ENCODE measurements at regions not wholly inside any gene's neighbourhood (a gene's known extent, or its start where the extent isn't known, plus 50 kb on each side); places are given as distances from the start of the nearest gene placed in this dataset.
"Not testable (repeated sequence)": the region's sequence is repeated elsewhere in the genome, so short reads cannot be mapped to it uniquely, and the experiment has no call there.

- H3K36me3 Mint-ChIP-seq, result no peaks in the 10 kb centered on the region
- POLR2A ChIA-PET (ENCODE audit: partially characterized antibody), result no interaction called here
- H3K4me1 Mint-ChIP-seq, result no peaks in the 10 kb centered on the region
Observed at GRCh38 chr11:70559516-70559915, 161.2 kb downstream of the CTTN start.

GRCh38 chr11:70560621-70561020 is 162.3 kb downstream of the CTTN start:
- H3K36me3 ChIP-seq (ENCODE audit: insufficient read depth, low read length); H3K27me3 ChIP-seq (ENCODE audit: insufficient read depth, low read length); intact Hi-C loops (cut with micrococcal nuclease); H3K4me1 Mint-ChIP-seq; H3K27ac ChIP-seq (ENCODE audit: low read depth, low read length); DNase-seq; H3K27ac Mint-ChIP-seq; H3K36me3 Mint-ChIP-seq; POLR2A ChIA-PET (ENCODE audit: partially characterized antibody); H3K4me3 ChIP-seq (ENCODE audit: low read length in 2 of 2); H3K4me3 Mint-ChIP-seq; CTCF ChIA-PET (ENCODE audit: partially characterized antibody); H3K9me3 Mint-ChIP-seq; H3K4me1 ChIP-seq (ENCODE audit: insufficient read depth, low read length); H3K27me3 Mint-ChIP-seq; H3K9me3 ChIP-seq (ENCODE audit: control insufficient read depth in 1 of 2, low read length in 2 of 2): not testable (repeated sequence)

More at GRCh38 chr11:70559516-70559915, 161.2 kb downstream of the CTTN start:
- Histone ChIP-seq H3K27ac (ENCODE audit: low read depth, low read length) (no peak overlapping the region), H3K4me1 (ENCODE audit: insufficient read depth, low read length) (no peaks in the 10 kb centered on the region), H3K27me3 (ENCODE audit: insufficient read depth, low read length) (no peaks in the 10 kb centered on the region), H3K9me3 (ENCODE audit: control insufficient read depth in 1 of 2, low read length in 2 of 2) (no peaks in the 10 kb centered on the region), H3K36me3 (ENCODE audit: insufficient read depth, low read length) (no peaks in the 10 kb centered on the region), H3K4me3 (ENCODE audit: low read length in 2 of 2) (no peak overlapping the region)
- H3K27ac Mint-ChIP-seq, result no peak overlapping the region
- intact Hi-C loops (cut with micrococcal nuclease), result no loop called here
- peaks cover 0 to 7% of the 10 kb centered on the region in 2 donors for H3K27me3 Mint-ChIP-seq
- H3K4me3 Mint-ChIP-seq, result no peak overlapping the region
- H3K9me3 Mint-ChIP-seq, result peaks cover 0 to 10% (median 0%) of the 10 kb centered on the region in 8 donors
- CTCF ChIA-PET (ENCODE audit: partially characterized antibody), result no interaction called here
- DNase-seq, result no peak

- peaks cover 0 to 8% (median 0%) of the 10 kb centered on the region in 8 donors for H3K9me3 Mint-ChIP-seq
- peaks cover 4 to 15% of the 10 kb centered on the region in 2 donors for H3K27me3 Mint-ChIP-seq
- H3K4me1 Mint-ChIP-seq, result peaks cover 0 to 12% (median under 1%) of the 10 kb centered on the region in 4 donors
- no peaks in the 10 kb centered on the region for H3K36me3 Mint-ChIP-seq
- no peaks in the 10 kb centered on the region for H3K36me3 ChIP-seq (ENCODE audit: insufficient read depth, low read length)
- H3K4me1 ChIP-seq (ENCODE audit: insufficient read depth, low read length), result no peaks in the 10 kb centered on the region
- H3K27me3 ChIP-seq (ENCODE audit: insufficient read depth, low read length), result no peaks in the 10 kb centered on the region
- H3K9me3 ChIP-seq (ENCODE audit: control insufficient read depth in 1 of 2, low read length in 2 of 2), result no peaks in the 10 kb centered on the region
- H3K27ac Mint-ChIP-seq, result no peak overlapping the region
- intact Hi-C loops (cut with micrococcal nuclease), result no loop called here
- H3K27ac ChIP-seq (ENCODE audit: low read depth, low read length), result no peak overlapping the region
- POLR2A ChIA-PET (ENCODE audit: partially characterized antibody), result no interaction called here
- no peak for DNase-seq
- no peak overlapping the region for H3K4me3 ChIP-seq (ENCODE audit: low read length in 2 of 2)
- peak overlapping the region in 1 of 8 donors; percentile 39 for H3K4me3 Mint-ChIP-seq
- CTCF ChIA-PET (ENCODE audit: partially characterized antibody), result no interaction called here
Observed at GRCh38 chr11:70566768-70567530, 168.6 kb downstream of the CTTN start.

GRCh38 chr11:70567680-70568034 is 169.3 kb downstream of the CTTN start:
- intact Hi-C loops (cut with micrococcal nuclease), result no loop called here
- no peak overlapping the region for H3K27ac ChIP-seq (ENCODE audit: low read depth, low read length)
- CTCF ChIA-PET (ENCODE audit: partially characterized antibody), result no interaction called here
- Mint-ChIP-seq H3K27me3 (peaks cover 4 to 15% of the 10 kb centered on the region in 2 donors), H3K4me1 (peaks cover 0 to 12% (median under 1%) of the 10 kb centered on the region in 4 donors), H3K27ac (no peak overlapping the region), H3K36me3 (no peaks in the 10 kb centered on the region), H3K4me3 (peak overlapping the region in 3 of 8 donors; percentile 20 to 39 (median 35)), H3K9me3 (peaks cover 0 to 5% (median 0%) of the 10 kb centered on the region in 8 donors)
- H3K36me3 ChIP-seq (ENCODE audit: insufficient read depth, low read length), result no peaks in the 10 kb centered on the region
- no peaks in the 10 kb centered on the region for H3K9me3 ChIP-seq (ENCODE audit: control insufficient read depth in 1 of 2, low read length in 2 of 2)
- H3K27me3 ChIP-seq (ENCODE audit: insufficient read depth, low read length), result no peaks in the 10 kb centered on the region
- POLR2A ChIA-PET (ENCODE audit: partially characterized antibody), result no interaction called here
- no peak for DNase-seq
- H3K4me3 ChIP-seq (ENCODE audit: low read length in 2 of 2), result no peak overlapping the region
- no peaks in the 10 kb centered on the region for H3K4me1 ChIP-seq (ENCODE audit: insufficient read depth, low read length)

GRCh38 chr11:70568035-70568813 is 169.9 kb downstream of the CTTN start:
- ChIA-PET POLR2A (ENCODE audit: partially characterized antibody) (no interaction called here), CTCF (ENCODE audit: partially characterized antibody) (no interaction called here)
- Mint-ChIP-seq H3K9me3 (peaks cover 0 to 2% (median 0%) of the 10 kb centered on the region in 8 donors), H3K27me3 (peaks cover 4 to 15% of the 10 kb centered on the region in 2 donors), H3K27ac (no peak overlapping the region), H3K4me3 (peak overlapping the region in 4 of 8 donors; percentile 21 to 48 (median 31)), H3K36me3 (no peaks in the 10 kb centered on the region), H3K4me1 (peaks cover 0 to 12% (median under 1%) of the 10 kb centered on the region in 4 donors)
- Histone ChIP-seq H3K27ac (ENCODE audit: low read depth, low read length) (no peak overlapping the region), H3K4me3 (ENCODE audit: low read length in 2 of 2) (no peak overlapping the region), H3K36me3 (ENCODE audit: insufficient read depth, low read length) (no peaks in the 10 kb centered on the region), H3K4me1 (ENCODE audit: insufficient read depth, low read length) (no peaks in the 10 kb centered on the region), H3K9me3 (ENCODE audit: control insufficient read depth in 1 of 2, low read length in 2 of 2) (no peaks in the 10 kb centered on the region), H3K27me3 (ENCODE audit: insufficient read depth, low read length) (no peaks in the 10 kb centered on the region)
- intact Hi-C loops (cut with micrococcal nuclease), result no loop called here
- no peak for DNase-seq

GRCh38 chr11:70568814-70569617 is 170.7 kb downstream of the CTTN start:
- no peak overlapping the region for H3K4me3 Mint-ChIP-seq
- Histone ChIP-seq H3K36me3 (ENCODE audit: insufficient read depth, low read length) (no peaks in the 10 kb centered on the region), H3K4me3 (ENCODE audit: low read length in 2 of 2) (no peak overlapping the region), H3K27me3 (ENCODE audit: insufficient read depth, low read length) (no peaks in the 10 kb centered on the region), H3K27ac (ENCODE audit: low read depth, low read length) (no peak overlapping the region), H3K9me3 (ENCODE audit: control insufficient read depth in 1 of 2, low read length in 2 of 2) (no peaks in the 10 kb centered on the region), H3K4me1 (ENCODE audit: insufficient read depth, low read length) (no peaks in the 10 kb centered on the region)
- H3K4me1 Mint-ChIP-seq, result peaks cover 0 to 12% (median under 1%) of the 10 kb centered on the region in 4 donors
- H3K27me3 Mint-ChIP-seq, result peaks cover 2 to 15% of the 10 kb centered on the region in 2 donors
- ChIA-PET POLR2A (ENCODE audit: partially characterized antibody) (no interaction called here), CTCF (ENCODE audit: partially characterized antibody) (no interaction called here)
- intact Hi-C loops (cut with micrococcal nuclease), result no loop called here
- no peak for DNase-seq
- H3K9me3 Mint-ChIP-seq, result peaks cover 0 to 2% (median 0%) of the 10 kb centered on the region in 8 donors
- H3K27ac Mint-ChIP-seq, result no peak overlapping the region
- H3K36me3 Mint-ChIP-seq, result no peaks in the 10 kb centered on the region

GRCh38 chr11:70569618-70569890 is 171.2 kb downstream of the CTTN start:
- Mint-ChIP-seq H3K36me3 (no peaks in the 10 kb centered on the region), H3K27me3 (peaks cover 2 to 15% of the 10 kb centered on the region in 2 donors), H3K4me3 (no peak overlapping the region), H3K4me1 (peaks cover 0 to 12% (median under 1%) of the 10 kb centered on the region in 4 donors), H3K27ac (no peak overlapping the region), H3K9me3 (peaks cover 0 to 2% (median 0%) of the 10 kb centered on the region in 8 donors)
- CTCF ChIA-PET (ENCODE audit: partially characterized antibody), result no interaction called here
- Histone ChIP-seq H3K27ac (ENCODE audit: low read depth, low read length) (no peak overlapping the region), H3K4me3 (ENCODE audit: low read length in 2 of 2) (no peak overlapping the region), H3K9me3 (ENCODE audit: control insufficient read depth in 1 of 2, low read length in 2 of 2) (no peaks in the 10 kb centered on the region), H3K27me3 (ENCODE audit: insufficient read depth, low read length) (no peaks in the 10 kb centered on the region), H3K36me3 (ENCODE audit: insufficient read depth, low read length) (no peaks in the 10 kb centered on the region), H3K4me1 (ENCODE audit: insufficient read depth, low read length) (no peaks in the 10 kb centered on the region)
- intact Hi-C loops (cut with micrococcal nuclease), result no loop called here
- POLR2A ChIA-PET (ENCODE audit: partially characterized antibody), result no interaction called here
- no peak for DNase-seq

Data from CD4-positive, alpha-beta memory T cell (primary cell).